HCT116 (cell line): ENCODE measurements at regions not wholly inside any gene's neighbourhood (a gene's known extent, or its start where the extent isn't known, plus 50 kb on each side); places are given as distances from the start of the nearest gene placed in this dataset.

Source experiments
- ATF3 ChIP-seq: IDR thresholded peaks from 2 replicates; pipeline ENCODE4 v1.6.1; 2012
- CEBPB ChIP-seq: IDR thresholded peaks from 2 replicates; pipeline ENCODE4 v1.6.1; 2012; ENCODE audit warnings: low read depth
- CTCF ChIP-seq, 3 experiments: fragments of 200-600 bp in 1 of 3; sonication (generic) in 1 of 3; IDR thresholded peaks in 2 of 3; conservative IDR thresholded peaks in 1 of 3; 2 replicates each; pipeline ENCODE4 v1.5.1; 2012 to 2017; ENCODE audit warnings: low read depth in 2 of 3, low read length in 2 of 3, antibody characterized with exemption in 1 of 3, borderline replicate concordance in 1 of 3, control low read depth in 1 of 3, mild to moderate bottlenecking in 1 of 3, mixed read lengths in 1 of 3, mixed run types in 1 of 3, moderate library complexity in 1 of 3; ENCODE audit not compliant: insufficient read depth in 1 of 3
- EGR1 ChIP-seq: IDR thresholded peaks from 2 replicates; pipeline ENCODE4 v1.6.1; 2012; ENCODE audit warnings: low read depth
- EZH2 ChIP-seq: fragments of 200-600 bp; sonication (generic); IDR thresholded peaks from 2 replicates; pipeline ENCODE4 v1.6.1; 2017; ENCODE audit warnings: antibody characterized with exemption, mixed run types
- EZH2phosphoT487 ChIP-seq: fragments of 200-600 bp; IDR thresholded peaks from 2 replicates; pipeline ENCODE4 v1.6.1; 2018; ENCODE audit warnings: antibody characterized with exemption, borderline replicate concordance
- FOSL1 ChIP-seq: IDR thresholded peaks from 2 replicates; pipeline ENCODE4 v1.6.1; 2012; ENCODE audit warnings: low read depth
- JUND ChIP-seq: IDR thresholded peaks from 2 replicates; pipeline ENCODE4 v1.6.1; 2012
- MAX ChIP-seq: IDR thresholded peaks from 2 replicates; pipeline ENCODE4 v1.6.1; 2012
- POLR2A ChIP-seq: IDR thresholded peaks from 2 replicates; pipeline ENCODE4 v1.7.0; 2011; ENCODE audit warnings: borderline replicate concordance; ENCODE audit not compliant: insufficient read depth, insufficient read length; ENCODE audit errors: extremely low read depth
- RAD21 ChIP-seq: IDR thresholded peaks from 2 replicates; pipeline ENCODE4 v1.6.1; 2012; ENCODE audit warnings: low read depth, mild to moderate bottlenecking
- SP1 ChIP-seq: IDR thresholded peaks from 2 replicates; pipeline ENCODE4 v1.6.1; 2012; ENCODE audit warnings: low read depth
- ZBTB33 ChIP-seq: IDR thresholded peaks from 2 replicates; pipeline ENCODE4 v1.6.1; 2011; ENCODE audit warnings: mild to moderate bottlenecking, low read length, moderate library complexity; ENCODE audit not compliant: insufficient replicate concordance; ENCODE audit errors: extremely low read depth

GRCh38 chr4:124253080-124253479 is 459.5 kb downstream of the ANKRD50 start:
- no peak for TF ChIP-seq CTCF (IDR thresholded peaks at IDR 0.05 in 2 of 3, conservative IDR thresholded peaks at IDR 0.05 in 1 of 3; ENCODE audit: borderline replicate concordance in 1 of 3, insufficient read depth in 1 of 3, low read depth in 2 of 3, low read length in 2 of 3)
- no peak for TF ChIP-seq RAD21
- TF ChIP-seq POLR2A: no peak
- no peak for TF ChIP-seq EGR1
- TF ChIP-seq EZH2: no peak
- no peak for TF ChIP-seq SP1
- no peak for TF ChIP-seq ZBTB33
- no peak for TF ChIP-seq EZH2phosphoT487
- no peak for TF ChIP-seq MAX
- TF ChIP-seq JUND: no peak
- TF ChIP-seq CEBPB: no peak
- no peak for TF ChIP-seq ATF3
- TF ChIP-seq FOSL1: no peak
